H1 (cell line): ENCODE measurements at regions not wholly inside any gene's neighbourhood (a gene's known extent, or its start where the extent isn't known, plus 50 kb on each side); places are given as distances from the start of the nearest gene placed in this dataset.

Experiments used
- CTCF ChIA-PET: fragments of 300-600 bp; sonication (Branson Sonifier 250); formaldehyde crosslinking; loops from one replicate; lab custom pipeline; 2021; ENCODE audit not compliant: partially characterized antibody; lab: Charles Lee
- POLR2A ChIA-PET: fragments of 300-600 bp; sonication (Branson Sonifier 250); formaldehyde crosslinking; loops from one replicate; lab custom pipeline; 2021; ENCODE audit warnings: inconsistent platforms; ENCODE audit not compliant: partially characterized antibody; lab: Charles Lee
- DNase-seq, 2 experiments: peaks; one replicate each; pipeline versions ENCODE4 v3.0.0 to v3.0.0-alpha.2; 2010 to 2022; ENCODE audit warnings: low spot score in 2 of 2, low read depth in 1 of 2, mixed read lengths in 1 of 2
- FAIRE-seq: peaks from 2 replicates; lab custom pipeline; 2011; peaks lifted over from hg19 to GRCh38; lab: Jason Lieb, UNC
- H2AFZ ChIP-seq: 2 replicates; pipeline ENCODE4 v1.8.1; 2012; ENCODE audit warnings: low read length, inconsistent platforms
- H2AK5ac ChIP-seq: 2 replicates; pipeline ENCODE4 v1.6.1; 2013; ENCODE audit warnings: low read depth, low read length
- H2BK120ac ChIP-seq: replicated peaks from 2 replicates; pipeline ENCODE3; 2013; ENCODE audit warnings: low read depth, low read length, inconsistent platforms
- H2BK12ac ChIP-seq: 2 replicates; pipeline ENCODE4 v1.6.1; 2013; ENCODE audit warnings: low read depth, low read length
- H2BK15ac ChIP-seq: 2 replicates; pipeline ENCODE4 v1.6.1; 2013; ENCODE audit warnings: low read length
- H2BK20ac ChIP-seq: 2 replicates; pipeline ENCODE4 v1.6.1; 2013; ENCODE audit warnings: low read length
- H2BK5ac ChIP-seq: 2 replicates; pipeline ENCODE4 v1.6.1; 2013; ENCODE audit warnings: low read depth, low read length
- H3K14ac ChIP-seq: 2 replicates; pipeline ENCODE4 v1.6.1; 2013; ENCODE audit warnings: inconsistent platforms; ENCODE audit not compliant: insufficient read length
- H3K18ac ChIP-seq: 2 replicates; pipeline ENCODE4 v1.6.1; 2013; ENCODE audit warnings: low read length; ENCODE audit errors: extremely low read depth
- H3K23ac ChIP-seq: 2 replicates; pipeline ENCODE4 v1.6.1; 2013; ENCODE audit warnings: inconsistent platforms; ENCODE audit not compliant: insufficient read length
- H3K23me2 ChIP-seq: 2 replicates; pipeline ENCODE4 v1.6.1; 2013; ENCODE audit warnings: low read depth, low read length
- H3K27ac ChIP-seq: 2 replicates; pipeline ENCODE4 v1.6.1; 2011; ENCODE audit warnings: low read depth, low read length, inconsistent platforms
- H3K27me3 ChIP-seq, 4 experiments: replicated peaks in 1 of 4; 1 replicate in 1 of 4; 2 replicates in 3 of 4; pipeline versions ENCODE4 v1.6.1 to v1.8.1; 2011 to 2013; ENCODE audit warnings: low read length in 3 of 4, mild to moderate bottlenecking in 3 of 4, inconsistent platforms in 2 of 4, mixed read lengths in 2 of 4, moderate library complexity in 1 of 4; ENCODE audit not compliant: control insufficient read depth in 3 of 4, insufficient read depth in 3 of 4; ENCODE audit errors: extremely low read depth in 1 of 4
- H3K36me3 ChIP-seq, 4 experiments: 2 replicates each; pipeline versions ENCODE4 v1.6.1 to v1.8.1; 2011 to 2013; ENCODE audit warnings: mild to moderate bottlenecking in 4 of 4, low read length in 3 of 4, moderate library complexity in 2 of 4, control low read depth in 1 of 4, inconsistent platforms in 1 of 4; ENCODE audit not compliant: insufficient read depth in 4 of 4, control insufficient read depth in 2 of 4
- H3K4ac ChIP-seq: replicated peaks from 2 replicates; pipeline ENCODE3; 2013; ENCODE audit warnings: low read length, low read depth, mixed read lengths, inconsistent platforms; ENCODE audit not compliant: insufficient read length
- H3K4me1 ChIP-seq, 4 experiments: replicated peaks in 1 of 4; 1 replicate in 1 of 4; 2 replicates in 3 of 4; pipeline versions ENCODE4 v1.6.1 to v1.8.1; 2011 to 2013; ENCODE audit warnings: low read length in 3 of 4, inconsistent platforms in 2 of 4, mixed read lengths in 1 of 4; ENCODE audit not compliant: insufficient read depth in 4 of 4, control insufficient read depth in 3 of 4
- H3K4me2 ChIP-seq, 2 experiments: 2 replicates each; pipeline versions ENCODE4 v1.6.1 to v1.8.1; 2011 to 2013; ENCODE audit warnings: low read depth in 2 of 2, low read length in 2 of 2, control low read depth in 1 of 2, inconsistent platforms in 1 of 2, mild to moderate bottlenecking in 1 of 2; ENCODE audit not compliant: insufficient read depth in 1 of 2
- H3K4me3 ChIP-seq, 4 experiments: fragments of 200-600, 300-600 bp in 1 of 4; sonication (generic), shearing (Covaris generic), sonication (Bioruptor Twin) in 1 of 4; 2 replicates each; pipeline versions ENCODE4 v1.5.1 to v1.8.1; 2011 to 2016; ENCODE audit warnings: low read length in 4 of 4, low read depth in 3 of 4, control low read depth in 2 of 4, inconsistent platforms in 2 of 4, mild to moderate bottlenecking in 2 of 4, mixed read lengths in 1 of 4, moderate library complexity in 1 of 4; ENCODE audit not compliant: insufficient read depth in 2 of 4; ENCODE audit errors: extremely low read depth in 1 of 4
- H3K56ac ChIP-seq: replicated peaks from 2 replicates; pipeline ENCODE3; 2013; ENCODE audit warnings: low read depth, mild to moderate bottlenecking, mixed read lengths, low read length, inconsistent platforms; ENCODE audit not compliant: insufficient read length
- H3K79me1 ChIP-seq: 2 replicates; pipeline ENCODE4 v1.6.1; 2013; ENCODE audit warnings: low read depth, low read length, control low read depth
- H3K79me2 ChIP-seq, 2 experiments: 2 replicates each; pipeline versions ENCODE4 v1.6.1 to v1.8.1; 2012 to 2013; ENCODE audit warnings: low read length in 2 of 2, mild to moderate bottlenecking in 2 of 2, inconsistent platforms in 1 of 2; ENCODE audit not compliant: insufficient read depth in 2 of 2, control insufficient read depth in 1 of 2
- H3K9ac ChIP-seq, 4 experiments: replicated peaks in 1 of 4; 1 replicate in 1 of 4; 2 replicates in 3 of 4; pipeline versions ENCODE4 v1.6.1 to v1.8.1; 2011 to 2013; ENCODE audit warnings: low read depth in 3 of 4, low read length in 3 of 4, control low read depth in 2 of 4, mild to moderate bottlenecking in 2 of 4, moderate library complexity in 2 of 4, inconsistent platforms in 1 of 4; ENCODE audit errors: extremely low read depth in 1 of 4
- H3K9me3 ChIP-seq, 2 experiments: 2 replicates each; pipeline versions ENCODE4 v1.6.1 to v1.8.1; 2012 to 2013; ENCODE audit warnings: mild to moderate bottlenecking in 2 of 2, moderate library complexity in 2 of 2, control low read depth in 1 of 2, inconsistent platforms in 1 of 2, low read depth in 1 of 2, low read length in 1 of 2, mixed read lengths in 1 of 2; ENCODE audit not compliant: insufficient read depth in 2 of 2
- H4K20me1 ChIP-seq, 2 experiments: replicated peaks in 1 of 2; 2 replicates each; pipeline versions ENCODE3 to v1.8.1; 2011 to 2013; ENCODE audit warnings: inconsistent platforms in 2 of 2, low read length in 2 of 2, mild to moderate bottlenecking in 1 of 2; ENCODE audit not compliant: insufficient read depth in 2 of 2, control insufficient read depth in 1 of 2
- H4K5ac ChIP-seq: 2 replicates; pipeline ENCODE4 v1.6.1; 2013; ENCODE audit warnings: low read length, low read depth, mixed read lengths, inconsistent platforms; ENCODE audit not compliant: insufficient read length
- H4K8ac ChIP-seq: 2 replicates; pipeline ENCODE4 v1.8.0; 2013; ENCODE audit warnings: mild to moderate bottlenecking, moderate library complexity, low read length, inconsistent platforms; ENCODE audit not compliant: insufficient read depth; ENCODE audit errors: extremely low read depth
- H4K91ac ChIP-seq: replicated peaks from 2 replicates; pipeline ENCODE3; 2013; ENCODE audit warnings: low read length, mixed read lengths, inconsistent platforms; ENCODE audit not compliant: insufficient read length
- BACH1 ChIP-seq: IDR thresholded peaks from 2 replicates; pipeline ENCODE4 v1.6.1; 2012; ENCODE audit warnings: low read length, improper control_type of control experiment
- WGBS, 2 experiments: shearing (Covaris generic) in 1 of 2; methylation state at CpG; one replicate each; pipeline versions ENCODE4 v1.1.6 to v1.1.7; 2013 to 2015; ENCODE audit warnings: low lambda C conversion rate in 2 of 2, mixed read lengths in 2 of 2, inconsistent platforms in 1 of 2, low coverage in 1 of 2, missing lambda C conversion rate in 1 of 2; ENCODE audit not compliant: insufficient replicate concordance in 2 of 2, insufficient coverage in 1 of 2, insufficient read length in 1 of 2; ENCODE audit errors: extremely low coverage in 1 of 2, missing lambda C conversion rate in 1 of 2; 5-methylcytosine and 5-hydroxymethylcytosine counted together

DNA sequence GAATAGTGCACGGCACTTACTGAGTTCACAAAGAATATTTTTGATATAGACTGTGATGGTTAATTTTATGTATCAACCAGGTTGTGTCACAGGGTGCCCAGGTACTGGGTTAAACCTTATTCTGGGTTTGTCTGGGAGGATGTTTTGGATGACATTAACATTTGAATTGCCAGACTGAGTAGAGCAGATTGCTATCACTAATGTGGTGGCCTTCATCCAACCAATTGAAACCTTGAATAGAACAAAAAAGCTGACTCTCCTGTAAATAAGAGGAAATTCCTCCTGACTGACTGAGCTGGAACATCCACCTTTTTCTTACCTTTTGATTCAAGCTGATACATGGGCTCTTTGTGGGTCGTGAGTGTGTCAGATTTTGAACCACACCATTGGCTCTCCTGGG is 1424.4 kb upstream of the MIR17HG start:
- peak overlapping the region; percentile 14; the same call in 1 of the 2 replicates for H2AFZ ChIP-seq
- H2BK12ac ChIP-seq, result no peak overlapping the region
- no peaks in the 10 kb centered on the region for H3K9me3 ChIP-seq
- H3K18ac ChIP-seq, result no peak overlapping the region
- no peaks in the 10 kb centered on the region for H3K23me2 ChIP-seq
- no peak overlapping the region for H2BK5ac ChIP-seq
- no peak for DNase-seq
- 75% methylated on average over 2 of the region's 2 CpGs; no CpG with 5 or more reads in 1 of the 2 experiments for WGBS, 2 experiments
- no peak overlapping the region for H3K14ac ChIP-seq
- H3K79me1 ChIP-seq, result no peaks in the 10 kb centered on the region
- H2BK120ac ChIP-seq, result no peak overlapping the region
- no peaks in the 10 kb centered on the region for H3K36me3 ChIP-seq
- no peak overlapping the region for H2BK15ac ChIP-seq
- no peak overlapping the region for H3K4me3 ChIP-seq
- no peak overlapping the region for H4K8ac ChIP-seq
- no peaks in the 10 kb centered on the region for H3K27me3 ChIP-seq
- H3K4me2 ChIP-seq, result no peak overlapping the region
- ChIA-PET CTCF (interaction anchor here (1.2 to 1.7 kb wide), 2 partner anchors 14 to 944 kb away, joined by 3 to 5 read pairs; no protein-coding TSS in a partner anchor), POLR2A (interaction anchor here (0.6 kb wide), 1 partner anchor 1440 kb away, joined by 3 read pairs; no protein-coding TSS in a partner anchor)
- H3K4me1 ChIP-seq, result peaks cover 0 to 5% (median 0%) of the 10 kb centered on the region in 4 experiments; a peak in 1 of 7 replicates
- no peaks in the 10 kb centered on the region for H3K79me2 ChIP-seq
- H2BK20ac ChIP-seq, result no peak overlapping the region
- H2AK5ac ChIP-seq, result no peak overlapping the region
- no peak overlapping the region for H3K4ac ChIP-seq
- no peak overlapping the region for H3K23ac ChIP-seq
- H4K91ac ChIP-seq, result no peak overlapping the region
- H4K5ac ChIP-seq, result no peak overlapping the region
- H4K20me1 ChIP-seq, result no peaks in the 10 kb centered on the region
- no peak overlapping the region for H3K56ac ChIP-seq
- no peak overlapping the region for H3K9ac ChIP-seq
- no peak for TF ChIP-seq BACH1
- no peak overlapping the region for H3K27ac ChIP-seq
- FAIRE-seq, result no peak
